K562 (cell line): ENCODE measurements at regions not wholly inside any gene's neighbourhood (a gene's known extent, or its start where the extent isn't known, plus 50 kb on each side); places are given as distances from the start of the nearest gene placed in this dataset.

Experiments used
- ATAC-seq: fragments of 200-7000 bp; cut with Tn5 transposase; 3 replicates; pipeline ENCODE4 v1.9.1; 2020; ENCODE audit warnings: moderate library complexity
- BruUV-seq: library from RNA; stranded (reverse); fragments of 400-500 nt; replicated peaks from 2 replicates; lab custom pipeline; 2021; lab: Mats Ljungman, UMichigan
- CTCF ChIA-PET: fragments of 300-600 bp; formaldehyde crosslinking; extraction: SDS; loops from one replicate; lab custom pipeline; 2021; ENCODE audit warnings: low intra/inter-chr PET ratio; lab: Yijun Ruan, JAX
- POLR2A ChIA-PET: fragments of 300-600, 350-650 bp; sonication (Branson Sonifier 250); formaldehyde crosslinking; extraction: SDS; loops from one replicate; lab custom pipeline; 2021; ENCODE audit warnings: antibody characterized with exemption, inconsistent platforms; lab: Yijun Ruan, JAX
- DNase-seq, 4 experiments: peaks; one replicate each; pipeline versions ENCODE4 v3.0.0 to v3.0.0-alpha.2; 2011 to 2018; ENCODE audit warnings: low spot score in 3 of 4, mixed read lengths in 3 of 4; ENCODE audit errors: extremely low read depth in 1 of 4
- FAIRE-seq: peaks from 2 replicates; lab custom pipeline; 2011; peaks lifted over from hg19 to GRCh38; lab: Jason Lieb, UNC
- H2AFZ ChIP-seq: 2 replicates; pipeline ENCODE4 v1.6.0; 2011; ENCODE audit warnings: low read depth, low read length, control low read depth, inconsistent platforms
- H3K27ac ChIP-seq: fragments of 200-600 bp; 3 replicates; pipeline ENCODE4 v1.8.0; 2011; ENCODE audit warnings: low read depth, mild to moderate bottlenecking, control low read depth, inconsistent platforms, low read length, moderate library complexity, mixed read lengths; ENCODE audit errors: extremely low read depth
- H3K27me3 ChIP-seq, 2 experiments: fragments of 300-600 bp in 1 of 2; 2 replicates in 1 of 2; 3 replicates in 1 of 2; pipeline versions ENCODE4 v1.6.0 to v1.8.0; 2011; ENCODE audit warnings: inconsistent platforms in 2 of 2, low read length in 2 of 2, mild to moderate bottlenecking in 1 of 2, mixed read lengths in 1 of 2, moderate library complexity in 1 of 2; ENCODE audit not compliant: control insufficient read depth in 2 of 2, insufficient read depth in 2 of 2
- H3K36me3 ChIP-seq: fragments of 300-600 bp; 3 replicates; pipeline ENCODE4 v1.8.0; 2011; ENCODE audit warnings: mild to moderate bottlenecking, low read length, inconsistent platforms; ENCODE audit not compliant: control insufficient read depth, insufficient read depth
- H3K4me1 ChIP-seq, 2 experiments: fragments of 200-600 bp in 1 of 2; replicated peaks in 1 of 2; 2 replicates in 1 of 2; 3 replicates in 1 of 2; pipeline versions ENCODE4 v1.5.1 to v1.8.0; 2011; ENCODE audit warnings: inconsistent platforms in 2 of 2, low read length in 2 of 2, mild to moderate bottlenecking in 1 of 2, mixed read lengths in 1 of 2, moderate library complexity in 1 of 2; ENCODE audit not compliant: control insufficient read depth in 2 of 2, insufficient read depth in 2 of 2
- H3K4me2 ChIP-seq: 2 replicates; pipeline ENCODE4 v1.6.1; 2011; ENCODE audit warnings: low read length, control low read depth, inconsistent platforms, mixed read lengths; ENCODE audit not compliant: insufficient read depth
- H3K4me3 ChIP-seq: fragments of 200-600 bp; sonication (generic), shearing (Covaris generic); 2 replicates; pipeline ENCODE4 v1.5.1; 2016; ENCODE audit warnings: control low read depth, inconsistent platforms
- H3K79me2 ChIP-seq: fragments of 200-600 bp; 3 replicates; pipeline ENCODE4 v1.8.0; 2011; ENCODE audit warnings: low read length, inconsistent platforms; ENCODE audit not compliant: control insufficient read depth, insufficient read depth
- H3K9ac ChIP-seq, 2 experiments: 2 replicates each; pipeline versions ENCODE4 v1.6.0 to v1.6.1; 2011; ENCODE audit warnings: low read depth in 2 of 2, low read length in 2 of 2, control low read depth in 1 of 2, inconsistent platforms in 1 of 2, mild to moderate bottlenecking in 1 of 2, mixed read lengths in 1 of 2; ENCODE audit not compliant: insufficient read depth in 1 of 2
- H3K9me1 ChIP-seq: one replicate; pipeline ENCODE4 v1.6.0; 2011; ENCODE audit warnings: inconsistent platforms, mild to moderate bottlenecking, low read length, moderate library complexity; ENCODE audit not compliant: control insufficient read depth, insufficient read depth
- H3K9me3 ChIP-seq: replicated peaks from 2 replicates; pipeline ENCODE4 v1.5.1; 2011; ENCODE audit warnings: low read depth, low read length, inconsistent platforms; ENCODE audit not compliant: control insufficient read depth, insufficient read depth
- H4K20me1 ChIP-seq: replicated peaks from 2 replicates; pipeline ENCODE4 v1.6.1; 2011; ENCODE audit warnings: low read length, inconsistent platforms, mixed read lengths; ENCODE audit not compliant: control insufficient read depth, insufficient read depth
- BDP1 ChIP-seq: IDR thresholded peaks from 3 replicates; pipeline ENCODE4 v1.6.1; 2011; ENCODE audit not compliant: insufficient read length, insufficient read depth
- FOXJ3 ChIP-seq: sonication (generic); formaldehyde crosslinking; IDR thresholded peaks from 2 replicates; pipeline ENCODE4 v1.4.0; 2020; ENCODE audit warnings: mild to moderate bottlenecking, missing genetic modification reagents
- NFIC ChIP-seq: fragments of 450-650 bp; IDR thresholded peaks from 2 replicates; pipeline ENCODE4 v1.6.1; 2017; ENCODE audit warnings: mild to moderate bottlenecking, inconsistent platforms
- NR2C2 ChIP-seq, 2 experiments: fragments of 200-800 bp in 1 of 2; sonication (Bioruptor generic) in 1 of 2; sonication (generic) in 1 of 2; formaldehyde crosslinking in 1 of 2; IDR thresholded peaks; 2 replicates each; pipeline versions ENCODE4 v1.6.1 to v1.8.0; 2016 to 2022; ENCODE audit warnings: mild to moderate bottlenecking in 1 of 2, missing compliant biosample characterization in 1 of 2, missing genetic modification characterization in 1 of 2, missing genetic modification reagents in 1 of 2
- NRF1 ChIP-seq, 2 experiments: fragments of 450-650 bp; IDR thresholded peaks in 1 of 2; conservative IDR thresholded peaks in 1 of 2; 2 replicates each; pipeline ENCODE4 v1.6.1; 2014; ENCODE audit warnings: mild to moderate bottlenecking in 2 of 2
- POLR2AphosphoS2 ChIP-seq: IDR thresholded peaks from 2 replicates; pipeline ENCODE4 v1.6.1; 2012; ENCODE audit warnings: low read length, improper control_type of control experiment
- ZNF444 ChIP-seq: fragments of 250-450 bp; sonication (Bioruptor Pico); IDR thresholded peaks from 2 replicates; pipeline ENCODE4 v1.4.0; 2020; ENCODE audit warnings: mild to moderate bottlenecking, moderate library complexity
- ZNF609 ChIP-seq: sonication (generic); formaldehyde crosslinking; IDR thresholded peaks from 2 replicates; pipeline ENCODE4 v1.8.1; 2023; ENCODE audit warnings: missing genetic modification reagents, mild to moderate bottlenecking, borderline replicate concordance
- WGBS: fragments of 100-300 bp; shearing (Covaris generic); methylation state at CpG from one replicate; pipeline ENCODE4 v1.1.6; 2016; ENCODE audit warnings: low coverage, mixed read lengths; ENCODE audit not compliant: insufficient coverage; ENCODE audit errors: missing lambda C conversion rate; 5-methylcytosine and 5-hydroxymethylcytosine counted together
- in situ Hi-C: fragments of 300-500 bp; cut with MboI; formaldehyde crosslinking; loops from 4 replicates; pipeline ENCODE4 v1.15.0; 2018; ENCODE audit warnings: inconsistent platforms, mixed read lengths
- intact Hi-C: fragments of 100-400 bp; cut with micrococcal nuclease; formaldehyde crosslinking; loops from 2 replicates; pipeline ENCODE4 v1.14.2; 2022
- TF ChIP-seq, protein P1 (sequence below): IDR thresholded peaks from 2 replicates; pipeline ENCODE4 v1.6.1; 2016; ENCODE audit warnings: missing genetic modification characterization, missing compliant biosample characterization

DNA sequence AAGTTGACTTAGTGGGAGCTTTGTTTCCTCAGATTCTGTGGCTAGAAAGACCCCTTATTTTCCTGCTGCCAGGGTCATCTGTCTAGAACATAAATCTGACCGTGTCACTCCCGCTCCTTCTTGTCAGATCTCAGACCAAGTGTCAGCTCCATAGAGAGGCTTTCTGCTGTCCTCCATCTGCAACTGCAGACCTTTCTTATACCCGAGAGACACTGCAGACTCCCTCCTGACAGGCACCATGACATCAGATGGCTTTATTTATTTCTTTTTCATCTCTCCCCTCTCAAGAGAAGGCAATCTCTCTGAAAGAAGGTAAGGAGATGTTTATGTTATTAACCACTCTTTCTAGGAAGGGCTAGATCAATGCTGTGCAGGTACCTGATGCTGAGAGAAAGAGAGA is 726.5 kb downstream of the UQCRFS1 start:
- intact Hi-C loops (loop anchor here (5.0 kb wide), 1 partner anchor 146 kb away; no protein-coding TSS in a partner anchor), in situ Hi-C loops (no loop called here)
- no peak overlapping the region for H3K27ac ChIP-seq
- BruUV-seq: no TSS peak
- WGBS: 56% methylated on average over 3 of the region's 3 CpGs
- H3K9me3 ChIP-seq: no peaks in the 10 kb centered on the region
- DNase-seq (no peak), ATAC-seq (no peak), FAIRE-seq (no peak)
- peaks cover 91% of the 10 kb centered on the region for H3K79me2 ChIP-seq
- H2AFZ ChIP-seq: no peak overlapping the region
- TF ChIP-seq POLR2AphosphoS2 (peak; percentile 35; the same call in 1 of the 2 replicates), FOXJ3 (no peak)
- no peak overlapping the region for H3K4me3 ChIP-seq
- H3K4me2 ChIP-seq: no peak overlapping the region
- CTCF ChIA-PET: no interaction called here
- H3K9ac ChIP-seq: no peak overlapping the region
- POLR2A ChIA-PET: interaction anchor here (0.7 kb wide), 1 partner anchor 499 kb away, joined by 3 read pairs; no protein-coding TSS in a partner anchor
- H3K27me3 ChIP-seq: no peaks in the 10 kb centered on the region
- H4K20me1 ChIP-seq: peaks cover 54% of the 10 kb centered on the region
- peaks cover 11 to 16% of the 10 kb centered on the region in 2 experiments for H3K4me1 ChIP-seq
- no peaks in the 10 kb centered on the region for H3K9me1 ChIP-seq
- H3K36me3 ChIP-seq: peaks cover 79% of the 10 kb centered on the region

DNA sequence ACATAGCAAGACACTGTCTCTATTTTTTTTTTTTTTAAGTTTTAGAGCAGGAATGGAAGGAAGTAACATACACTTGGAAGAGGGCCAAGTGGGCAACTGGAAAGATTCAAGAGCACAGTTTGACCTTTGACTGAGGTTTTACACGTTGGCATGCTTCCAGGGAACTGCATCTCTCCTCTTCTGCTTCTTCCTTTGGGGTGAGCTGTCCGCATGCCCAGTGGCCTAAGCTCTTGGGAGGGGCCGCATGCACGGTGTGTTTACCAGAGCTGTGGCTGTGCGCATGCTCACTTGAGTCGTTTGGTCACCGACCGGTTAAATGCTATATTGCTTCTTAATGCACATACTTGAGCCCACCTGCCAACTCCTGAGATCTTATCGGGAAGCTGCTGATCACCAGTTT is 727.7 kb downstream of the UQCRFS1 start:
- Histone ChIP-seq H3K4me1 (peaks cover 14 to 24% of the 10 kb centered on the region in 2 experiments), H3K9ac (no peak overlapping the region), H2AFZ (no peak overlapping the region), H4K20me1 (peaks cover 52% of the 10 kb centered on the region), H3K4me3 (no peak overlapping the region), H3K4me2 (no peak overlapping the region), H3K36me3 (peaks cover 79% of the 10 kb centered on the region), H3K27me3 (no peaks in the 10 kb centered on the region), H3K9me3 (no peaks in the 10 kb centered on the region), H3K27ac (no peak overlapping the region), H3K79me2 (peaks cover 93% of the 10 kb centered on the region), H3K9me1 (no peaks in the 10 kb centered on the region)
- DNase-seq (peak in 1 of 4 experiments; percentile 43), ATAC-seq (no peak), FAIRE-seq (peak; percentile 37)
- in situ Hi-C loops: no loop called here
- 46% methylated on average over 9 of the region's 9 CpGs for WGBS
- no TSS peak for BruUV-seq
- POLR2A ChIA-PET: interaction anchor here (0.7 to 1.9 kb wide), 3 partner anchors 13 to 29 kb away, joined by 3 to 4 read pairs (median 4); no protein-coding TSS in a partner anchor
- CTCF ChIA-PET: no interaction called here
- intact Hi-C loops: loop anchor here (5.0 kb wide), 1 partner anchor 147 kb away; no protein-coding TSS in a partner anchor
- TF ChIP-seq, protein P1, sequence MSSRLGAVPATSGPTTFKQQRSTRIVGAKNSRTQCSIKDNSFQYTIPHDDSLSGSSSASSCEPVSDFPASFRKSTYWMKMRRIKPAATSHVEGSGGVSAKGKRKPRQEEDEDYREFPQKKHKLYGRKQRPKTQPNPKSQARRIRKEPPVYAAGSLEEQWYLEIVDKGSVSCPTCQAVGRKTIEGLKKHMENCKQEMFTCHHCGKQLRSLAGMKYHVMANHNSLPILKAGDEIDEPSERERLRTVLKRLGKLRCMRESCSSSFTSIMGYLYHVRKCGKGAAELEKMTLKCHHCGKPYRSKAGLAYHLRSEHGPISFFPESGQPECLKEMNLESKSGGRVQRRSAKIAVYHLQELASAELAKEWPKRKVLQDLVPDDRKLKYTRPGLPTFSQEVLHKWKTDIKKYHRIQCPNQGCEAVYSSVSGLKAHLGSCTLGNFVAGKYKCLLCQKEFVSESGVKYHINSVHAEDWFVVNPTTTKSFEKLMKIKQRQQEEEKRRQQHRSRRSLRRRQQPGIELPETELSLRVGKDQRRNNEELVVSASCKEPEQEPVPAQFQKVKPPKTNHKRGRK: no peak
- TF ChIP-seq NR2C2 (CRISPR knock-in tag; IDR thresholded peaks at IDR 0.05) (no peak), NR2C2 (tag; IDR thresholded peaks at IDR 0.05) (0 out of 2 replicates have a peak, but pooled peaks have one; percentile 43), BDP1 (no peak), ZNF609 (CRISPR knock-in tag) (no peak), NRF1 (conservative IDR thresholded peaks at IDR 0.05 in 1 of 2, IDR thresholded peaks at IDR 0.05 in 1 of 2) (peak; percentile 53 to 62; a peak in 3 of 4 replicates), NFIC (peak; percentile 88), ZNF444 (CRISPR knock-in tag) (no peak)
